ENCODE measurements at regions not wholly inside any gene's neighbourhood (a gene's known extent, or its start where the extent isn't known, plus 50 kb on each side); places are given as distances from the start of the nearest gene placed in this dataset.
"Not testable (repeated sequence)": the region's sequence is repeated elsewhere in the genome, so short reads cannot be mapped to it uniquely, and the experiment has no call there.

DNA sequence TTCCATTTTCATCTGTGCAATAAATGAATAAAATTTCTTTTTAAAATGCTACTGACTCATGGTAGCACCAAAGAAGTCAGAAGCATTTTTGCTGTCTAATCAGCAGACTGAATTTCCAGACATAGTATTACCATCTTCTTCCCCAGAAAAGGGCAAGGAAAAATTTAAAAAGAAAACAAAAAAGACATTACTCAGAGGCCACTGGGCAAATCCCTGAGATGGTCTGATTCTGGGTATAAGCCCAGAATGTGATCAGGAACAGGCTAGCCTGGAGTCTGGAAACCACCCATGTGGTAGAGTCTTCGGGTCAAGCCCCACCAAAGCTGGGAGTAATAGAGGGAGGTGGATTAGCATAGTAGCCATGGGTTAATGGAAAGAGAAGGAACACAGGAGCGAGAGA lies 342.8 kb downstream of the FBXW7 start:
- no peak for DNase-seq (ENCODE audit: low spot score)

DNA sequence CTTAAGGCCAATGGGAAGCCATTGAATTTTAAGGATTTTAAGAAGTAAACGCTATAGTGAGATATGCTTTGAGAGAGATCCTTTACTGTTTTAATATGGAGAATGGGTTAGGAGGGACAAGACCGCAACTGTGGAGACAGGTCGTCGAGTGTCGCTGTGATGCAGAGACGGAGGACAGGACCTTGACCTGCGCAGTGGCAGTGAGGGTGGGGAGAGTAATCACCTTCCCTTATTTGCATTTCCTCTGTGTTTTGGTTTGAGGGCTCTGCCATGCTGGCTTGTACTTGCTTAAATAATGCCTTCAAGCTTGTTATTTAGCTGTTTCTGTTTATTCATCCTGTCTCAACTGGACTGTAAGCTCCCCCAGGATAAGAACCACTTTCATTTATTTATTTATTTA lies 345.0 kb downstream of the FBXW7 start:
- no peak for DNase-seq (ENCODE audit: low spot score)

DNA sequence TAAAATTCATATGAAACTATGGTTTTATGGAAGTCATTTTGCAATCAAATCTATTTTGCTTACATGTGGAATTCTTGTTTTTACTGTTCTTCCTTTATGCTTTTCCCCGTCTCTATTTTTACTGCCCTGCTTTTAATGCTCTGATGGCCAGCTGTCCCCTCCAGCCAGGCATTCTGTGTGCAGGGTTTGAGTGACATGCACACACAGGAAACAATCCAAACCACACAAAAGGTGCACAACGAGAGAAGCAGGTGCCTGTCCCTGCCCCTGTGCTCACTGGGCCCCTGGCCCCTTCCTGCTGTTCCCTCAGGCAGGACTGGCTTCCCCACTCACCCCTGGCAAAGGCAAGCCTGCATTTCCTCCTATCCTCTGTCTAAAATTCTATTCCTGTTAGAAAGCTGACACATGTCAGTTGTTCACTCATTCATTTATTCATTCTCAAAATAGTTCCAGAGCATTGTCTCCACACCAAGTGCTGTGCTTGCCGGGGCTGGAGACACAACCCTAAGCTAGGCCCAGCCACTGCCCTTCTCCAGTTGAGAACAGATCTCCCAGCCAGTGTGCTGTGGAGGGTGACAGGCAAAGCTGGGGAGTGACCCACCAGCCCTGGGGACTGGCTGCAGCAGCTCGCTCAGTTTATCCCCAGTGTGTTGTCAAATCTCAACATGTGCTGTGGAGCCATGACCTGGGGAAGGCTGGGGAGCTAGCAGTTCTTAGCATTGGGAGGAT lies 346.3 kb downstream of the FBXW7 start:
- no peak for DNase-seq (ENCODE audit: low spot score)

DNA sequence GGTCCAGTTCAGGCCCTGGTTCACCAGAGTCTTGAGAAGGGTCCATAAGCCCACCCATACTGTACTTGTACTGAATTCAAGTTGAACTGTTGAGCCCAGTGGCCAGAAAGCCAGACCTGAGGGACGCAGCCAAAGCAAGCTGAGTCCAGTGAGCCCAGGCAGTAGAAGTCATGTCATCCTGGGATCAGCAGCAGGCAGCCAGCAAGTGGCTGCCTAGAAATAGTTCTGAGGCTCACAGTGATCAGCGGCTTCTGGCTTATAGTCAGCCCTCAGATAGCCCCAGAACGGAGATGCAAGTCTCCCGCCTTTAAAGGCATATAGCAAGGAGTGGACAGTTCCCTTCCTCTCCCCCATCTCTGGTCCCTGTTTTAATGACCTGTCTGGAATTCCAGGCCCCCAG lies 347.1 kb downstream of the FBXW7 start:
- DNase-seq (ENCODE audit: low spot score), result no peak

DNA sequence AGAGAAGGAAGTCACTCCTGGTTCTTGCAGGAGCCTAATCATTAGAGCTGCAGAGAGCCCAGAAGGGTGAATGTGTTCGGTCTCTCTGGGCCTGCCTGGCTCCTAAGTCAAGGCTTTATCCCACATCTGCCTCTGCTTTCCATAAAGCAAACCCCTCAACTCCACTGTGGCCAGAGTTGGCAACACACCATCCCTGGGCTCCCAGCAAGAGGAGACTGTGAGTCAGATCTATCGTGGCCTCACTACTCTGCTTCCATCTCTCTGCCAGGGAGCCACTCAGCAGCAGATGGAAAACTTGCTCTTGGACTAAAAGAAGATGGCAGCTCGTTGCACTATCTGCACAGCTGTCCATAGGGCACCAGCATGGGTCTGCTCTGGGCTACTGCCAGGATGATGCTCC lies 348.2 kb downstream of the FBXW7 start:
- DNase-seq (ENCODE audit: low spot score), result no peak

DNA sequence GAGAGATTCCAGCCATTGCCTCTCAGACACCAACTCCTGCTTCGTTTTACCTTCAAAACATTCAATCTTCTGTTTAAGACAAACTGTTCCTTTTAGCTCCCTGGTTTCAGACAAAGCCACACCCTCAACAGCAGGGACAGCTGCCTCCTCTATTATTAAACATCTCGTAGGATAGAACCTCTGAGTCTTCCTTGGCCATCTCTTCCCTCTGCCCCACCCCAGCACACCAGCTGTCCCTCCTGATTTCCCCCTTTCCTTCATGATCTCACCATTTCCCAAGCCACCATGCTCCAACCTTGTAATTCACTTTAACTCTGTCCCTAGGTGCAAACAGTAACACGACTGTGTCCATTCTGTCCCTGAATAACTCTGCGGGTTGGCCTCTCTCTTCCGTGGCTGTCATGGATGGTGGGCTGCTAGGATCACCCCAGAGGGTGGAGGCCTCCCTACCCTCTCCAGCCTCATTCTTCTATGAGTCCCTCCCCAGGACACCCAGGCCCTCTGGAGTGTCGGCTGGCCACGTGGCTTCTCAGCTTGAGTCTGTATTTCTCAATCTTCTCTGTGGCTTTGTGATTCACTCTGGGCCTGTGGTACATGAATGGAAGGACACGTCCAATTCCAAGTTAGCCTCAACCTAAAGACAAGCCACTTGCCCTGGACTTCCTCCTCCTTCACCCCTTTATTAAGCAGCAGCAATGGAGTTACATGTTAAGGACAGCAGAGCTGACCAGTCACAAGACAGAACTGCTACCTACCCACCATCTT lies 349.9 kb downstream of the FBXW7 start:
- no peak for DNase-seq (ENCODE audit: low spot score)

DNA sequence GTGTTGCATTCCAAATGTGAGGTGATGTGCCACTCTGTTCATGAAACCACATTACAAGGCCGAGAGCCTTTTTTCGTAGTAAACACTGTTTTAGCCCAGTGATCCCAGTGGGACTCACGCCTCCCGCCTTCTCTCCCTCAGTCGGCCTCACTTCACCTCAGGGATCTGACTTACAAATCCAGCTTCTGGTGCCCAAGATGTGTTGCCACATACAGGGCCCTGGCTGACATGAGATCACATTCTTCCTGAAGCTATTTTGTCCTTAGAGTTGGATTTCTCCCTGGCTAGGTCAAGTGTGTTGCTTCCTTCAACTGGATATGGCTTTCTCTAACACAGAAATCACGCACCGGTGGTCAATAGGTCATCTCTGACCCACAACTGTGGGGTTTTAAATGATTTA lies 354.7 kb downstream of the FBXW7 start:
- no peak for DNase-seq (ENCODE audit: low spot score)

DNA sequence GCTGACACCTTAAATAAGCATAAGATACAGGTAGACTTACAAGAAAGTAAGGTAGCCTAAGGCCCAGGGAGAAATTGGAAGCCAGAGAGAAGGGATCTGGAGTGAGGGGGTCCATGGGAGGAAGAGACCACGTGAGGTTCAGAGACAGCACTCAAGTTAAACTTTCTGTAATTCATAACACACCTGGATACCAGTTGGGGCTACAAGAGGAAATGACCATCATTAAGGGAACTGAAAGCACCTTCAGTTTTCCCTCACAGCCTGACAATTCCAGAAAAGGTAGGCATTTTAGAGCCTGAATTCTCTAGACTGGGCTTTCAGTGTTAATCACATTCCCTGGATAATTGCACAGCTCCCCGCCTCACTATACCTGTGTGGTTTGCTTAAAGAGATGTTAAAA lies 355.5 kb downstream of the FBXW7 start:
- DNase-seq (ENCODE audit: low spot score), result no peak

DNA sequence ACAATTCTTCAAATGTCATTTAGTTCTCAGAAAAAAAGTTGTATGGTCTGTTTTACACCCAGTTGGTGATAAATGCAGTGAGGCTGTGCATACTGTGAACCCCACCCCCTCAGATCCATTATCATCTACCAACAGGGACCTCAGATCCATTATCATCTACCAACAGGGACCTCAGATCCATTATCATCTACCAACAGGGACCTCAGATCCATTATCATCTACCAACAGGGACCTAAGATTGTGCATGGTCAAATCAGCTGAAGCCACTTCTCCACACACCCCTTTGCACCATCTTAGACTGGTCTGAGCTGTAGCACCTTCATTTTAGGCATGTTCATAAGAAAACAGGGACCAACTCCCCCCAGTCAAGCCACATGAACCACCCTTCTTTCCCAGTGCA lies 358.4 kb downstream of the FBXW7 start:
- DNase-seq (ENCODE audit: low spot score), result not testable (repeated sequence)

DNA sequence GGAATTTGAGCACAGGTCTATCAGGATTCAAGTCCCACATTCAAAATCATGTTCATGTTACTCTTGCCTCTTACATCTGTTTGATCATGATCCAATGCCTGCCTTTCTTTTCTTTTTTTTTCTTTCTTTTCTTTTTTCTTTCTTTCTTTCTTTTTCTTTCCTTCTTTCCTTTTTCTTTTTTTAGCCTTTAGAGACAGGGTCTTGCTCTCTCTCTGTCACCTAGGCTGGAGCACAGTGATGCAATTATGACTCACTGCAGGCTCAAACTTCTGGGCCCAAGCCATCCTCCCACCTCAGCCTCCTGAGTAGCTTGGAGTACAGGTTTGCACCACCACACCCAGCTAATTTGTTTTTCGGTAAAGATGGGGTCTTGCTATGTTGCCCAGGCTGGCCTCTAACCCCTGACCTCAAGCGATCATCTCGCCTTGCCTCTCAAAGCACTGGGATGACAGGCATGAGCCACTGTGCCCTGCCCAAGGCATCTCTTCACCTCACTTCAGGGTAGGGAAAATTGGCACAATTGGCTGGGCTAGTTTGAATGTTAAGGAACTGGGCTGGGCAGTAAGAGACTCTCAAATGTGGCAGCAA lies 359.2 kb downstream of the FBXW7 start:
- no peak for DNase-seq (ENCODE audit: low spot score)

DNA sequence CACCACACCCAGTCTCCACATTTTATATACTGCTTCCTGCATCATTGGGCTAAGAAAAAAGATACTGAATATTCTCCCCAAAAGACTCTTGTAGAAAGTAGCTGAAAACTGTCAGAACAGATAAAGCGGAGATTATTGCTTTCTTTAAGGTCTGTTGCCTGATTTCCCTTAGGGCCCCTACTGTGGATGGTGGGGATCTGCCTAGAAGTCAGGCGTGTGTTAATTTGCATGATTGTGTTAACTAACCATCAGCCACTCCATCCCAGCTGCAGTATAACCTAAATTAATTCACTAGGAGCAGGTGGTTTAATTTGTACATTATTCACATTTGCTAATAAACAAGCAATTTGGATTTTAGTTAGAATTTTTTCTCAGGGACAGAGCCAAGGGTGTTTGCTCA lies 360.3 kb downstream of the FBXW7 start:
- no peak for DNase-seq (ENCODE audit: low spot score)

DNA sequence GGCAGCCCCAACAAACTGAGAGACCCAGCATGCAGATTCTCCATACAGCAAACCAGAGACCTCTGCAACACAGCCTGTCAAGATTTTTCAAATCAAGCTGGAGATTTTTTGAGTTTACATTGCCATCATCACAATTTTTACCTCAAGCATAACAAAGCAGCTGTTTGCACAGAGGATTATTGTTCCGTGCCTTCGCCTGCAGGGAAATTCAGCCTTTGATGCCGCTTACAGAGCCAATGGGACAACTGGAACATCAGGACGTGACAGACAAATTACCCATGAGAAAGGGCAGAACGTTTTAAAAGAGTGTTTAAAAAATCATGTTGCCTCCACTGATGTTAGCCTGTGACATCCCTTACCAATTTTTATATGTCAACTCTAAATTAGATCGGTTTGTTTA lies 363.7 kb downstream of the FBXW7 start:
- DNase-seq (ENCODE audit: low spot score), result no peak

DNA sequence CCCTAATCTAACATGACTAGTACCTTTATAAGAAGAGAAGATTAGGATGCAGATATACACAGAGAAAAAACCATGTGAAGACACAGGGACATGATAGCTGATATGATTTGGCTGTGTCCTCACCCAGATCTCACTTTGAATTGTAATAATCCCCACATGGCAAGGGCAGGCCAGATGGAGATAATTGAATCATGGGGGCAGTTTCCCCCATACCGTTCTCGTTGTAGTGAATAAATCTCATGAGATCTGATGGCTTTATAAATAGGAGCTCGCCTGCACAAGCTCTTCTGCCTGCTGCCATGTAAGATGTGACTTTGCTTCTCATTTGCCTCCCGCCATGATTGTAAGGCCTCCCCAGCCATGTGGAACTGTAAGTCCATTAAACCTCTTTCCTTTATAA lies 364.3 kb downstream of the FBXW7 start:
- DNase-seq (ENCODE audit: low spot score), result no peak

DNA sequence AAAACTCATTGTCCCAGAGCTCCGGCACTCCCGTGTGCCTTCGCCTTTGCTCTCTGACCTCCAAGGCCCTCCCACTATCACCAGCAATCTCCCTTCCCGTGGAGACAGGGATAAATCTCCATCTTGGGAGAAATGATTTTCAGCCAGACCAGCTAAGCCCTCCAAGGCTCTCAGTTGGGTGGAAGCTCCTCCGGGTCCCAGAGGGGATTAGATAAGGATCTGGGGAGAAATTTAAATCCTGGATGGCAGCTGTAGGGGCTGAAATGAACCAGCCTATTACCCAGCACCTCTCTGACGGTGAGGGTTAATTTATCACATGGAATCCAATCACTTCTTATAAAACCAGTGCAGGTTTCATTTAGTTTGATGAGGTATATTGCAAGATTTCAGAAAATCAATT lies 366.2 kb downstream of the FBXW7 start:
- no peak for DNase-seq (ENCODE audit: low spot score)

DNA sequence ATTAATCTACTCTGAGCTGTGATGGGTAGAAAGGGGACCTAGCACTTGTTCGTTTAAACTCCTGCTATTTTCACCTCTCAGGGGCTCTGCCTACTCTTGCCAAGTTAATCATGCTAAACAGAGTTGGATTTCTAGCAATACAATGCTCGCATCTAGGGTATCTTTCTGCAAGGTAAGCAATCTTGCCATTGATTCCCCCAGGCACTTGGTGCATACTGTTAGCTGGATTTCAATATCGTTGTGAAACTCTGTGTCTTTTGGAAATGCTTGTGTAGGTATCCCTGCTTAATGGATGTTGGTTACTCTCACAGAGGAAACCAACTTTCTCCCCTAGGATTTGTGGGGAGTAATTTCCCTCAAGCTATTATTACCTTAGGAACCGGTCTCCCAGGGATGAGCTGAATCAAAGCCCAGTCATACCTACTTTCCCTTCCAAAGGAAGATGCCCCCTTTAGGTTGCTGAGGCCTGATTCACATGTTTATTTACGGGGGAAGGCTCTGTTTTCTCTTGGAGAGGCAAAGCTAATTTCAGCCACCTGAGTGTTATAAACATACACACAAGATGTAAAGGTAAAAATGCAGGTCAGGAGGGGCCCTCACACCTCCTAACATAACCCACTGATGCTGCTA lies 366.8 kb downstream of the FBXW7 start:
- DNase-seq (ENCODE audit: low spot score), result no peak

DNA sequence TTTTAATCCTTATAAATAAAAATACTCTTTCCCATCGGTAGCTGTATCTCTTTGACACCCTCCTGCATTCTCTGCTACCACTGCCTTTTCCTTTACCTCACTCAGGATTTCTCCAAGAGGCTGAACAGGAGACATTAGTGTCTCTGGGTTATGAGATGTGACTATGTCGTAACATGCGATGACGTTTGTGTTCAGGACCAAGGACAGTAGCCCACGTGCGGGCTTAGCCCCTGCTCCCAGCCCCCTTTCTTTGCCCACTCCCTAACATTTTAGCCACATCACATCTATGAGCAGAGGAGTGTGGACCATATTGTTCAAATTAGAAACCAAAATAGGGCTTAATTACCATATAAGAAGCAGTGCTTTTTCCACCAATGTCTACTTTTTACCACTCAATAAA lies 369.3 kb downstream of the FBXW7 start:
- DNase-seq (ENCODE audit: low spot score), result no peak

DNA sequence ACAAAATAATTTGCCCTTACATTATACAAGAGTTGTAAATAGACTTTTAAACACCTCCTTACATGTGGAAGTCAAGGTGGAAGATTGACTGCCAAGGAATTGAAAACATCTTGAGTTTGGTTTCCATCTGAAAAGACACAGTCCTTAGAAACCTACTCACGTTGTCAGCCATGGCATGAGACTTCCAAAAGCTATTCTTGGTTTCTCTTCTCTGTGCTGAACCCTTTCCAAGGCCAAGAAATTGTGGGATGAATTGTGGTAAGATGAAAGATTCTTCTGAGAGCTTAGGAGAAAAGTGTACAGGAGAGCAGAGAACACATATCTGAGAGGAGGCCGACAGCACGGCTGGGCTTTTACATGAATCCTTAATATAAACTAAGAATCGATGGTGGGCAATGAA lies 370.0 kb downstream of the FBXW7 start:
- no peak for DNase-seq (ENCODE audit: low spot score)

DNA sequence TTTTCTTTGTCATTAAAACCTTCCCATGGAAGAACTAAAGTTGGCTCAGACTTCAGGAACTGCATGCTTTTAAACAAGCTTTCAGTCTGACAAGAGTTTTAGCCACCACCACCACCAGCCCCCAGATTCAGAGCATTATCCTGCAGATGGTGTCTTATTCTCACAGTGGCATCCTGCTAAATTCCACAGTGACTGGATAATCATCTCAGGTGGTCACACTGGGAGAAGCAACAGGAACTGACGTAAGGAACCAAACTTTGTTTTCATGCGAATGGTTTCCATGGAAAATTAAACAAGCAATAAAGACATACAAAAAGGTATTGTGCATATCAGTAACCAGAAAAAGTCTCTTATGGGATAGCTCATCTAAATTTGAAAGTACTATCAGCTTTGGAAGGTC lies 370.7 kb downstream of the FBXW7 start:
- DNase-seq (ENCODE audit: low spot score), result no peak

DNA sequence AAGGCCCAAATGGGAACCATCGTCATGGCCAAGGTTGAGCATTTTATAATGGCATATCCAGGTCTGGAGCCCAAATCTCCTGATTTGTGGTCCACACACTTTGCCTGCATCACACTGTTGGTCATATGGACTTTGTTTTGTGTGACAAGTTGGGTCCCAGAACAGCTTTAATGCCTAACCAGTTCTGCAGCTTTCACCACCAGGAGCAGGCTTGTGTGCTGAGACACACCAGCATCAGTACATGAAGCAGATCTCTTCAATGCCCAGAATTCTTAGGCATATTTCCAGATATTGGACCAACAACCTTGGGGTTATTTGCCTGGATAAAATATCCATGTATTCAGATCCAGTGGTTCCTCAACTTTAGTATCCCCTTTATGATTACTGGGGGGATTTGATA lies 371.3 kb downstream of the FBXW7 start:
- no peak for DNase-seq (ENCODE audit: low spot score)

DNA sequence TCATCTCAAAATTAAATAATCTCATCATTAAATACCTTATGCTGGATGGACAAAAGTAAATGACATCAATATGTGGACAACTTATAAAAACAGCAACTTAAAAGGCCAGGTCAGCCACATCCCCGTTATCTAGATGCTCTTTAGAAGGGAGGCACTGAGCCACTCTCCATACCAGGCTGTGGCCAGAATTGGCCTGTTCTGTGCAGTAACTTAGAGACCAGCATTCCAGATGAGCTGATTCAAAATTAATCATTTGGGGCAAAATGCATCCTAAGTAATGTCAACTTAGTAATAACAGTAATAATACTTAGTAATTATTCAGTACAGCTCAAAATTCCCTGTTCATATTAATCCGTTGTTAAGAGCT lies 373.6 kb downstream of the FBXW7 start:
- DNase-seq (ENCODE audit: low spot score), result no peak

DNA sequence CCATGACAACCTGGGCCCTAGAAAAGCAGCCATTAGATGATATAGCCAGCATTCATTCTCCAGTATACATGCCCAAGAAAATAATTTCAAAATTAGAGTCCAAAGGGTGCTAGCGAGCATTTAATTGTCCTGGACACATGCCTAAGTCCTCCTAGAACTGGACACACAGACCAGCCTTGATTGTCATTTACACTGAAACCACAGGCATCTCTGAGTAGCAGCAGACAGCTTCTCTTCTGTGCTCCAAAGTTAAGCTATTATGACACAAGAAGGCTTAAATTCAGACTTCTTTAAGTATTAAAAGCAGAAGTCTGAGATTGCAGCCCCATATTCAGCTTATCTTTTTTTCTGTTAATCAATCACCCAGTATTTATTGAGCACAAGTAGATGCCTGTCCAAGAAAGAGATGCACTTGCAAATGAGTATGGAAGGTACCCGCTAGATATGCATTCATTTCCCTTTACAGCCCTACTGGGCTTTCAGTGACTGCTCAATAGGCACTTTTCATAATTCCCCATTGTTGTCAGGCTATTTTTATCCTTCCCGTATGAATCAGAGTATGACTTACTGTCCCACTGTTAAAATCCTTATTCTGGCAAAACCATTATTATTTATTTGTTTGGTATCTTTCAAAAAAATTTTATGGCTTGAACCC lies 374.1 kb downstream of the FBXW7 start:
- no peak for DNase-seq (ENCODE audit: low spot score)

DNA sequence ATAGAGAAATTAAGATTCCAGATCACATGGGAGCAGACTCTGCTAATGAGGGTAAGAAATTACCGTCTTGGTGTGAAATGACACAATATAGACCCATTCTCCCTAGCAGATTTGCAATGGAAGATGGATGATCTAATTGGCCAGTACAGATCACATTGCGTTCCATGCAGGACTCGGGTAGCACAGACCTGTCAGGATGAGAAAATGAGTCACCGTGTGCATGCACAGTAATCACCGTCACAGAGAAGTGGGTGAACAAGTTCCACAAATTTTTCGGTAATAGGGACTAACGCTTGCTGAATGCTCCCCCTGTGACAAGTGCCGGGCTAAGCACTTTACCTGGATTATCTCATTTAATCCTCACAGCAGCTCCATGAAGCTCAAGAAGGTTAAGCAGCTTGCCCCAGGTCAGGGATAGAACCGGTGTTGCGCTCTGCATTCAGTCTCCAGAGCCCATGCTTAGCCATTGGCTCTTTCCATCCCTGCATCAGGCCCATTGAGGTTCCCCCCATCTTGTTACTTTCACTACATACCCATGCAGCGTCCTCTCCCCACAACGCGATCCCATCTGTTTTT lies 375.6 kb downstream of the FBXW7 start:
- no peak for DNase-seq (ENCODE audit: low spot score)

Data from activated CD4-positive, alpha-beta T cell treated with anti-CD3 and anti-CD28 coated beads, Interleukin-2, Interleukin-4, amounts not matched to agents 100 ng/mL and 50 ng/mL, durations not matched to agents 16 hours and 8 hours (primary cell).